Fibroblast of skin of back (primary cell): ENCODE measurements at regions not wholly inside any gene's neighbourhood (a gene's known extent, or its start where the extent isn't known, plus 50 kb on each side); places are given as distances from the start of the nearest gene placed in this dataset.
A peak's percentile ranks its signal among the peaks of the same experiment; 100 is the strongest.
"Not testable (repeated sequence)": the region's sequence is repeated elsewhere in the genome, so short reads cannot be mapped to it uniquely, and the experiment has no call there.

ENCODE experiments used
- DNase-seq: peaks from one replicate; pipeline ENCODE4 v3.0.0-alpha.2; 2013

DNA sequence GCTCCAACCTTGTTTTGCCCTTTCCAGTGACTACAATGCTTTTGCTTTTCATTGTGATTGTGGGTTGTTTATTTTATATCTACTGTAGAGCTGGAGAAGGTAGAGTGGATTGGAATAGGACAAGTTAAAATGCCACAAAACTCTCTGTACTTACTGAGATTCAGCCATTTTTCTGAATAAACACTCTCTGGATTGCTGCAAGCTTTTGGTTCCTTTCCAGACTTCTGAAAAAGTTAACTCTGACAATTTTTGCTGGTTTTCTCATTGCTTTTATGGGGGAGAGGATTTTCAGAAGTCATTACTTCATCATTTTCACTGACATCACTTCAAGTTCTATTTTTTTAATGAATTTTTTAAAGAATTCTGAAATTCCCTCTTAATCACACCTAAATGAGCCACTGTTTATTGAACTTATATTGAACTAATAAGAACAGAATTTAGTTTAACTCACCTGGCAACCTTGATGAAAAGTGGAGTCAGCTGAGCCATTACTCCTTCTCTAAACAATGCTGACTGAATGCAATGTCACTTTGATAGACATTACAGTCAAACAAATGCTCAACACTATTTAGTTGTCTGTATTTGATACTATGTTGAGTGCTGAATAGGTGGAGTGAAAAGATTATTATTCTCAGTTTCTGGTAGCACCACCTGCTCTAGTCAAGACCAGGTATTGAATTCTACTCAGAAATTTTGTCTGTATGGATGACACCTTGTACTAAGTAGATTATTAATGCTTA lies 303.5 kb downstream of the DLEU7 start:
- DNase-seq = no peak

- no peak for DNase-seq
Observed at GRCh38 chr13:50543141-50543540, 300.4 kb downstream of the DLEU7 start.

DNA sequence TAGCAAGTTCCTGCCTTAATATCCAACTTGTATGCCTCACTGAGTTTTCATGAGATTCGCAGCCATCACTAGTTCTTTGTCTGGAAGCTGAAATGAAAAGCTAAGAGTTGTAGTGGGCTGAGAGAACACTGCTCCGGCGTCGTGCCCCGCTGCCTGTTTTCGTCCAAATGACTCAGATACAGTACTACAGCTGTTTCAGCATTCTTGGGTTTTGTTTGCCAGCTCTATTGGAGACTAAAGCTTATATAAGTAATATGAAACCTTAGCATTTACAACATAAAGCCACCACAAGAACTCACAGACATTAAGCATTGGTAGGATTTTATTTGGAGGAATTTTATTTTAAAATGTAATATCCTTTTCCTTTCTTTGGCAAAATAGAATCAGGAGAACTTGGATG lies 299.7 kb downstream of the DLEU7 start:
- DNase-seq = peak; percentile 88

- DNase-seq = peak; percentile 42
Observed at GRCh38 chr13:50544211-50544610, 299.3 kb downstream of the DLEU7 start.

DNA sequence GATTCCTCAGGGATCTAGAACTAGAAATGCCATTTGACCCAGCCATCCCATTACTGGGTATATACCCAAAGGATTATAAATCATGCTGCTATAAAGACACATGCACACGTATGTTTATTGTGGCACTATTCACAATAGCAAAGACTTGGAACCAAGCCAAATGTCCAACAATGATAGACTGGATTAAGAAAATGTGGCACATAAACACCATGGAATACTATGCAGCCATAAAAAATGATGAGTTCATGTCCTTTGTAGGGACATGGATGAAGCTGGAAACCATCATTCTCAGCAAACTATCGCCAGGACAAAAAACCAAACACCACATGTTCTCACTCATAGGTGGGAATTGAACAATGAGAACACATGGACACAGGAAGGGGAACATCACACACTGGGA lies 296.3 kb downstream of the DLEU7 start:
- not testable (repeated sequence) for DNase-seq

DNA sequence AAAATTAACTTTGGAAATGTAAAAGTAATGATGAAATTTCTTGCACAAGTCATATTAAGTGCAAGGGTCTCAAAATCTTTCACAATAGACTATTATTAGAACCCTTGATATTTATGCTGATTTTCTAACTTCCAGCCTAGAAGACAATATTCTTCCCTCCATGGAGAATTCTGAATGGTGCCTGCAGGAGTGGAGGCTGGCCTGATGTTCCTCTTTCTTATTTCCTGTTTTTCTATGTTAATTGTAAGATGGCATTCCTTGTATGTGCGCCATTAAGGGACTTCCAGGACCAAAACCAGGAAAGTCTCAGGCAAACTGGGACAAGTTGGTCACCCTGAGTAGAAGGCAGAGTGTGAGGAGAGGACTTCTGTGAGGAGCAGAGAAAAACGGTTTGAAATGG lies 294.9 kb downstream of the DLEU7 start:
- DNase-seq = no peak

GRCh38 chr13:50549221-50549942 lies 294.1 kb downstream of the DLEU7 start:
- DNase-seq = no peak

GRCh38 chr13:50550151-50550550 lies 293.3 kb downstream of the DLEU7 start:
- DNase-seq = no peak

GRCh38 chr13:50552424-50552966 lies 291.0 kb downstream of the DLEU7 start:
- no peak for DNase-seq

GRCh38 chr13:50561739-50562138 lies 281.8 kb downstream of the DLEU7 start:
- no peak for DNase-seq

GRCh38 chr13:50566646-50567045 lies 276.8 kb downstream of the DLEU7 start:
- DNase-seq = no peak

- DNase-seq = no peak
Observed at GRCh38 chr13:50572129-50572528, 271.4 kb downstream of the DLEU7 start.

- DNase-seq = peak; percentile 50
Observed at GRCh38 chr13:50573066-50573465, 270.4 kb downstream of the DLEU7 start.

DNA sequence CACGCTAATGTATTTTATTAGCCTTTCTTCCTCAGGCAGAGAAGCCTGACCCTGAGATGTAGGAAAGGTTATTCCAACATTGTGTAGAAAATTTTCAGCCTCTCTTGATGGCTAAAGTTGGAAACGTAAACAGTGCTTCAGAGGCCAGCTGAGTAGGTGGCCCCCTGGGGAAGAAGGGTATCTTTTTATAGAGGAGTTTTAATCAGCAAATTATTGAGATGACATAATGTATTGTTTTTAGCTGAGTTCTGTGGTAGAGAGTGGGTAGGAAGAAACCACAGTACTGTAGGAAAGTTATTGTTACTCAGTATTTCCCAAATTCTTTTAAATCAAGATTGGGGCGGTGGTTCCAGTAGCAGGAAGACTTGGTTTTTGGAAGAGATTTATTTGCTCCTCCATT lies 268.8 kb downstream of the DLEU7 start:
- DNase-seq = peak; percentile 93

GRCh38 chr13:50575138-50575537 lies 268.4 kb downstream of the DLEU7 start:
- no peak for DNase-seq

GRCh38 chr13:50576156-50576555 lies 267.3 kb downstream of the DLEU7 start:
- DNase-seq = no peak

DNA sequence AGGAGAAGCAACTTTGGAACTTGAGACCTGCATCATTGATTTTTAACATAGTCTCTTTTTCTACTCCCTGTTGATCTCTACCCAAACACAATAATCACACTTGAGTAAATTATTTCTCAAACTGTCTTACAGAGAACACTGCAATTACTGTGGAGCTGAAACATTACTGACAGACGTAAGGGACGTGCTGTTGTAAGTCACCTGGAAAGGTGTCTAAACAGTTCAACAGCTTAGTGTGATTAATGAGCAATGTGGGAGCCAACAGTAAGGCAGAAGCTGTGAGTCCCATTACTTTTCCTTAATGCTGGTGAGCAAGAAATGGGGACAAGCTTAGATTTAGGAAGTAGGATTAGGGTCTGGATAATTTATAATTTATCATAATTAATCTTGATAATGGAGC lies 265.7 kb downstream of the DLEU7 start:
- no peak for DNase-seq

DNA sequence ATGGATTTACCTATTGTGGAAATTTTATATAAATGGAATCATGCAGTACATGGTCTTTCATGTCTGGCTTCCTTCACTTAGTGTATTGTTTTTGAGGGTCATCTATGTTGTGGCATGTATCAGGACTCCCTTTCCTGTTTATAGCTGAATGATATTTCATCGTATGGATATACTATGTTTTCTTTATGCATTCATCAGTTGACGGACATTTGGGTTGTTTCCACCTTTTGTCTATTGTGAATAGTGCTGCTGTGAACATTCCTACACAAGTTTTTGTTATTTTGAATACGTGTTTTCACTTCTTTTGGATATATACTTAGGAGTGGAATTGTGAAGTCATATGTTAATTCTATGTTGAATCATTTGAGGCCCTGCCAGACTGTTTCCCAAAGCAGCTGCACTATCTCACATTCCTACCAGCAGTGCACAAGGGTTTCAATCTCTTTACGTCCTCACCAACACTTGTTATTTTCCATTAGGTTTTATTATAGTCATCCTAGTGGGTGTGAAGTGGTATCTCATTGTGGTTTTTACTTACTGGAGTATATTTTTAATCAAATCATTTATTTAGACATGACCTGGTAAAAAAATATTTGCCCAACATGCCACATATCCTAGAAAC lies 262.7 kb downstream of the DLEU7 start:
- DNase-seq = peak; percentile 87

GRCh38 chr13:50581586-50582196 lies 261.8 kb downstream of the DLEU7 start:
- no peak for DNase-seq

DNA sequence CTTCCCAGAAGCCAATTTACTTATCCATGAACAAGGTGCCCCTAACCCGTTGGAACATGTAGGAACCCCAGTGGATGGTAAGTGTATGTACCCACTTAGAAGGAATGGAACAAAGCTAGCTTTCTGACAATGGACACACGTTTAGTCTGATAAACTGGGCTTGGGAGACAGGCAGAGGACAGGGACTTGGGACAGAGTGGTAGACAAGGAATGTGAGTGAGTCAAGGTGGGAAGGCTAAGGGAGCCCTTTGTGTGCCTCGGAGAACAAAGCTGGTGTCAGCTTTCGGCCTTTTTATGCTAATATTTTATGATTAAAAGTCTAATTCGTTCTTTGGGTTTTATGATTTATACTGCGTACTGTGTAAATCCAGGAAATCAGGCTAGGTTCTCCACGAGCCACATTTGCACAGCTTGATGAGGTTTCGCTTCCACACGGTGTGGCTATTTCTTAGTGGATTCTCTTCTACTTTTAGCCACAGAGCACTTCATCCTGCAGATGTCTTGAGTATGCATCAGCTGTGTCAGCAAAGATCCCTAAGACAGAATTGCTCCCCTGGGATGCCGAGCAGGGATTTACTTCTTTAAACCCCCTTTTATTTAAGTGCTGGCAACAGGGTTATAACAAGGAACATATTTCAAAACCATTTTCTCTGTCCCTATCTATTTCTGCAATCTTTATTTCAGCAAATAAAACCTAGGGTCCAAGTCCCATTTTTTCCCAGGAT lies 258.5 kb downstream of the DLEU7 start:
- peak; percentile 35 for DNase-seq

GRCh38 chr13:50585674-50586413 lies 257.6 kb downstream of the DLEU7 start:
- DNase-seq = no peak
